Pancreas (tissue), 10 donors: ENCODE measurements at regions not wholly inside any gene's neighbourhood (a gene's known extent, or its start where the extent isn't known, plus 50 kb on each side); places are given as distances from the start of the nearest gene placed in this dataset.
A peak's percentile ranks its signal among the peaks of the same experiment; 100 is the strongest.

ENCODE experiments used
- ATAC-seq, 4 donors: fragments of 200-7000 bp; cut with Tn5 transposase; one replicate each; pipeline versions ENCODE4 v1.8.0 to v1.9.1; 2020; ENCODE audit warnings: mild to moderate bottlenecking in 4 of 4, moderate library complexity in 4 of 4
- DNase-seq, 6 donors: peaks; one replicate each; pipeline ENCODE4 v3.0.0-alpha.2; 2020
- FAIRE-seq: peaks from 2 replicates; lab custom pipeline; 2012; peaks lifted over from hg19 to GRCh38; lab: Jason Lieb, UNC
- H3K27ac ChIP-seq, 4 donors: fragments of 200-600 bp; sonication (generic); 1 replicate in 3 of 4; 2 replicates in 1 of 4; pipeline versions ENCODE4 v1.5.0 to v1.8.0; 2020
- H3K27me3 ChIP-seq, 4 donors: fragments of 200-600 bp; one replicate each; pipeline ENCODE4 v1.8.0; 2021
- H3K36me3 ChIP-seq, 3 donors: fragments of 200-600 bp; sonication (generic) in 1 of 3; one replicate each; pipeline versions ENCODE4 v1.5.0 to v1.8.0; 2020 to 2021
- H3K4me1 ChIP-seq, 3 donors: fragments of 200-600 bp; one replicate each; pipeline ENCODE4 v1.8.0; 2021
- H3K4me3 ChIP-seq, 4 donors: fragments of 200-600 bp; sonication (generic) in 2 of 4; one replicate each; pipeline versions ENCODE4 v1.5.0 to v1.8.0; 2020 to 2021
- H3K9me3 ChIP-seq, 4 donors: fragments of 200-600 bp; one replicate each; pipeline ENCODE4 v1.8.0; 2021
- WGBS, 2 donors: extraction: QIAGEN DNeasy Blood & Tissue Kit; methylation state at CpG; one replicate each; pipeline ENCODE4 v1.1.7; 2013; 5-methylcytosine and 5-hydroxymethylcytosine counted together
- intact Hi-C, 3 donors: fragments of 100-400 bp; cut with DNase I; formaldehyde crosslinking; loops; one replicate each; pipeline versions ENCODE4 v1.11.1 to v1.14.2; 2022
- TF ChIP-seq, protein P1 (sequence below), 4 donors: fragments of 200-600 bp; sonication (generic) in 3 of 4; IDR thresholded peaks; one replicate each; pipeline versions ENCODE4 v1.5.0 to v1.8.0; 2021; ENCODE audit warnings: antibody characterized with exemption in 4 of 4
- donor health status: healthy with polysubstance abuse.
- donor health status: DM: no; HTN: no; CAD: no; lungs with moderate emphysema.
- donor health status: DM: no; HTN: no; CAD: no.
- donor health status: control.
- donor health status: control.
- donor health status: Bipolar disorder and iron deficiency.
- donor health status: DM: yes; HTN: yes; CAD: no.
- donor health status: DM: no; HTN: no; CAD: no.
- donor health status: DM: no; HTN: no; CAD: no.
- donor health status: DM: yes; HTN: yes; CAD: no.

DNA sequence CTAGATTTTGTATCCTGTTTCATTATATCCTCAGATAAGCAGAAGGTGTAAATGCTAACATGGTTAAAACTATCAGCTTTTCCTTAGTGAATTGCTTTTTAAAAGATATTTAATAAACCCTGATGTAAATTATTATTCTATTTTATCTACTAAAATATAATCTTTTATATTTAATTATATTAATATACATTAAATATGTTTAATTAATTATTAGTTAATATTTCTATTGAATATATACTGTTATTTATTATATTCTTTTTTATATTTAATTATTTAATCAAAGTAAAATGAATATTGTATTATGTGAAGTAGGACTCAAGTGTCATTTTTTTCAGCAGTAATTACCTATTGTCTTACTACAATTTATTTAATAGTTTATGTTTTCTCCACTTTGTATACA lies 179.7 kb upstream of the ADGRL4 start:
- DNase-seq (no peak), FAIRE-seq (peak; percentile 94), ATAC-seq (no peak)
- no peaks in the 10 kb centered on the region for H3K27me3 ChIP-seq
- H3K4me1 ChIP-seq: no peaks in the 10 kb centered on the region
- no peaks in the 10 kb centered on the region for H3K36me3 ChIP-seq
- no peak overlapping the region for H3K27ac ChIP-seq
- no peak overlapping the region for H3K4me3 ChIP-seq
- TF ChIP-seq, protein P1, sequence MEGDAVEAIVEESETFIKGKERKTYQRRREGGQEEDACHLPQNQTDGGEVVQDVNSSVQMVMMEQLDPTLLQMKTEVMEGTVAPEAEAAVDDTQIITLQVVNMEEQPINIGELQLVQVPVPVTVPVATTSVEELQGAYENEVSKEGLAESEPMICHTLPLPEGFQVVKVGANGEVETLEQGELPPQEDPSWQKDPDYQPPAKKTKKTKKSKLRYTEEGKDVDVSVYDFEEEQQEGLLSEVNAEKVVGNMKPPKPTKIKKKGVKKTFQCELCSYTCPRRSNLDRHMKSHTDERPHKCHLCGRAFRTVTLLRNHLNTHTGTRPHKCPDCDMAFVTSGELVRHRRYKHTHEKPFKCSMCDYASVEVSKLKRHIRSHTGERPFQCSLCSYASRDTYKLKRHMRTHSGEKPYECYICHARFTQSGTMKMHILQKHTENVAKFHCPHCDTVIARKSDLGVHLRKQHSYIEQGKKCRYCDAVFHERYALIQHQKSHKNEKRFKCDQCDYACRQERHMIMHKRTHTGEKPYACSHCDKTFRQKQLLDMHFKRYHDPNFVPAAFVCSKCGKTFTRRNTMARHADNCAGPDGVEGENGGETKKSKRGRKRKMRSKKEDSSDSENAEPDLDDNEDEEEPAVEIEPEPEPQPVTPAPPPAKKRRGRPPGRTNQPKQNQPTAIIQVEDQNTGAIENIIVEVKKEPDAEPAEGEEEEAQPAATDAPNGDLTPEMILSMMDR (IDR thresholded peaks at IDR 0.05): no peak
- no peaks in the 10 kb centered on the region for H3K9me3 ChIP-seq
- intact Hi-C loops: no loop called here

DNA sequence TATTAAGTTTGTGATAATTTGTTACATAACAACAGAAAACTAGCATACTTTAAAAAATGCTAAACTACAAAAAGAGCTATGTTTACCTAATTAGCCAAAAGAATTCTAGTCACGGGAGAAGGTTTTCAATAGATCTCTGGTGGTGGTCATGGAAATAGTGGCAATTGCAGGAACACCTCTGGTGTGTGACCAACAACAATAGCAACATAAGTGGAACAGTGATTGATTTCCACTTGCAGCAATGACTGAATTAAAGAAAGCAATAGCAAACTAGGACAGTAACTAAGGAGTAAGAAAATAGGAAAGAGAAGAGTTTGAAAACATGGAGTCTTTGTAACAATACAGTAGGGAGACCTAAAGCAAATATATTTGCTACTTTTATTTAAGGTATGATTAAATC lies 171.3 kb upstream of the ADGRL4 start:
- FAIRE-seq (no peak), ATAC-seq (no peak), DNase-seq (no peak)
- no peaks in the 10 kb centered on the region for H3K9me3 ChIP-seq
- intact Hi-C loops: no loop called here
- H3K4me3 ChIP-seq: no peak overlapping the region
- 39 to 56% methylated on average over 1 of the region's 1 CpG for WGBS, 2 donors
- no peaks in the 10 kb centered on the region for H3K4me1 ChIP-seq
- H3K27me3 ChIP-seq: no peaks in the 10 kb centered on the region
- TF ChIP-seq, protein P1 (IDR thresholded peaks at IDR 0.05): no peak
- H3K36me3 ChIP-seq: no peaks in the 10 kb centered on the region
- no peak overlapping the region for H3K27ac ChIP-seq

DNA sequence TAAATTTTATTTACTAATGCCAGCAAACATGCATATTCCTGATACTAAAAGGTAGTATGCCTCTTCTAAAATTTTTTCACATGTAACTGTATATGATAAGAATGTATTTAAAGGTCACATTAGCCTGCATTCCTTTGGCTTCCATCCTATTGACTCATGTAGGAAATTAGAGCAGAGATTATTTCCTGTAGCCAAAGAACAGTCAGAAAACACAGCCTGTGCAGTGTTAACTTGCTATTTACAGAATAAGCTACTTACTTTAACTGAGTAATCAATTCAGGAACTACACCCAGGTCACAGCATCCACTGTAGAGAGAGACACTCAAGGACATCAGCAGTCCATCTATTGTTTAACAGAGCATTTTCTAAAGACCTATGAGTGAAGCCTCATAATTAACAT lies 154.5 kb upstream of the ADGRL4 start:
- Histone ChIP-seq H3K4me1 (no peaks in the 10 kb centered on the region), H3K4me3 (no peak overlapping the region), H3K27ac (no peak overlapping the region), H3K27me3 (no peaks in the 10 kb centered on the region), H3K36me3 (no peaks in the 10 kb centered on the region), H3K9me3 (no peaks in the 10 kb centered on the region)
- no peak for FAIRE-seq
- no peak for ATAC-seq
- intact Hi-C loops: no loop called here
- TF ChIP-seq, protein P1 (IDR thresholded peaks at IDR 0.05): no peak
- DNase-seq: no peak

DNA sequence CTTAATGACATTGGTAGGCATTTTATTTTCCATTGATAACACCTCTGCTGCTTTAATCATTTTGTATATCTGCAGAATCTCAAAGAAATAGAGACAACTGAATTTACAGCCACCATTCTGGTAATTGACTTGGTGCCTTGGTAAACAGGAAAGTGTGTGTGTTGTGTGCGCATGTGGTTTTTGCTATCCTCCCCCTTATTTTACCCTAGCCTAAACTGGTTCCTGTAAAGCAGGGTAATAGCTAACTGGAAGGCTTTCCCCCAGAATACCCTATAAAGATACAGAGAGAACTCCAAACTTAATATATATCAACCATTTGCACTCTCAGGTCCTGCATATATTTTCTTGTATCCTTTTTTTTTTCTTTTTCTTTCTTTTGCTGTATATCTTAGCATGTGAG lies 149.5 kb upstream of the ADGRL4 start:
- no peak overlapping the region for H3K4me3 ChIP-seq
- DNase-seq: no peak
- H3K4me1 ChIP-seq: no peaks in the 10 kb centered on the region
- H3K36me3 ChIP-seq: no peaks in the 10 kb centered on the region
- H3K9me3 ChIP-seq: no peaks in the 10 kb centered on the region
- ATAC-seq: no peak
- no peak for FAIRE-seq
- intact Hi-C loops: no loop called here
- TF ChIP-seq, protein P1 (IDR thresholded peaks at IDR 0.05): no peak
- peaks cover 0 to 3% (median 0%) of the 10 kb centered on the region in 4 donors for H3K27me3 ChIP-seq
- WGBS, 2 donors: 24 to 39% methylated on average over 1 of the region's 1 CpG
- H3K27ac ChIP-seq: no peak overlapping the region

DNA sequence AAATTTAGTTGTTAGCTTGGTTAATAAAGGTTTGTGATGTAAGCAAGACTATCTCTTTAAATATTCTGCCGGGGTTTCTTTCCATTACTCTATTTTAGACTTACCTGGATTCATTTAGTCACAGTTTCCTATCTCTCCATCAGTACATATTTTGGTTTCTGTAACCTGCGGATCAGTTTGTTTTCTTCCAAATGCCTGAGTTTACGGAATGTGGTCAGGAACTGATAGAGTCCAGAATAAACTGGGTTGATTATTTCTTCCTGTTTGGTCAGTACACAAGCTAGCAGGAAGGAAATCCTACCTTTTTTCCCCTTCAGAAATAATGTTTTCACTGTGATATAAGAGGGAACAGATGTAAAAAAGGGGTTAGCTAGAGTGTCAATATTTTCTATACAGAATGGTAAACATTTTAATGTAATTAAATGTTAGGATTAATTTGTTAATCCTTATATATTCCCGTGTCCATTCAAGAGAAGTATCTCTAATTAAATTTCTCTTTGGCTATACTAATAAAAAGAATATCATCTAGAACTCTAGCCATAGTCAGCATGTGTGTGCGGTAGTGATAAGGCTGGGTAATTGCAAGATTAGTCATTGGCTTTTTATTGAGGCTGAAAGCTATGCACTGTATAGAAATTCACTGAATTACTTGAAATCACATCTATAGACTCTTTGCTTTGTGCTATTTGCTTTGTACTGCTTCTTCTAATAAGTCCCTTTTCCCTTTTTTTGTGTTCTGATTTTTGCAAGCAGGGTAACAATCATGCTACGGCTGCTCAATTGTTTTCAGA lies 144.7 kb upstream of the ADGRL4 start:
- 23 to 31% methylated on average over 6 of the region's 6 CpGs for WGBS, 2 donors
- no peak overlapping the region for H3K27ac ChIP-seq
- no peak for DNase-seq
- FAIRE-seq: no peak
- intact Hi-C loops: no loop called here
- no peaks in the 10 kb centered on the region for H3K4me1 ChIP-seq
- no peak overlapping the region for H3K4me3 ChIP-seq
- TF ChIP-seq, protein P1 (IDR thresholded peaks at IDR 0.05): no peak
- no peaks in the 10 kb centered on the region for H3K36me3 ChIP-seq
- H3K27me3 ChIP-seq: peaks cover 0 to 3% (median 0%) of the 10 kb centered on the region in 4 donors
- H3K9me3 ChIP-seq: no peaks in the 10 kb centered on the region
- no peak for ATAC-seq
